HEK293T (cell line): ENCODE measurements at regions not wholly inside any gene's neighbourhood (a gene's known extent, or its start where the extent isn't known, plus 50 kb on each side); places are given as distances from the start of the nearest gene placed in this dataset.

ENCODE experiments used
- BHLHE40 ChIP-seq: fragments of 450-650 bp; IDR thresholded peaks from 2 replicates; pipeline ENCODE4 v1.6.1; 2016; ENCODE audit warnings: mild to moderate bottlenecking, moderate library complexity, borderline replicate concordance
- ELF4 ChIP-seq: fragments of 450-650 bp; IDR thresholded peaks from 2 replicates; pipeline ENCODE4 v1.6.1; 2017; ENCODE audit warnings: antibody characterized with exemption
- FOXA1 ChIP-seq: fragments of 450-650 bp; IDR thresholded peaks from 2 replicates; pipeline ENCODE4 v1.6.1; 2016; ENCODE audit warnings: mild to moderate bottlenecking
- FOXM1 ChIP-seq: fragments of 450-650 bp; IDR thresholded peaks from 2 replicates; pipeline ENCODE4 v1.6.1; 2017; ENCODE audit warnings: mild to moderate bottlenecking, borderline replicate concordance
- HDGF ChIP-seq: fragments of 450-650 bp; IDR thresholded peaks from 2 replicates; pipeline ENCODE4 v1.6.1; 2017; ENCODE audit warnings: antibody characterized with exemption, borderline replicate concordance
- L3MBTL2 ChIP-seq: fragments of 450-650 bp; conservative IDR thresholded peaks from 2 replicates; pipeline ENCODE4 v1.6.1; 2016; ENCODE audit warnings: mild to moderate bottlenecking
- LEF1 ChIP-seq: fragments of 450-650 bp; IDR thresholded peaks from 2 replicates; pipeline ENCODE4 v1.6.1; 2017; ENCODE audit warnings: mild to moderate bottlenecking, borderline replicate concordance
- NFRKB ChIP-seq: fragments of 450-650 bp; IDR thresholded peaks from 2 replicates; pipeline ENCODE4 v1.6.1; 2016; ENCODE audit warnings: mild to moderate bottlenecking, moderate library complexity
- SP1 ChIP-seq: fragments of 450-650 bp; IDR thresholded peaks from 2 replicates; pipeline ENCODE4 v1.6.1; 2017
- SUZ12 ChIP-seq: fragments of 450-650 bp; IDR thresholded peaks from 2 replicates; pipeline ENCODE4 v1.6.1; 2016; ENCODE audit warnings: mild to moderate bottlenecking
- TARDBP ChIP-seq: fragments of 450-650 bp; IDR thresholded peaks from 2 replicates; pipeline ENCODE4 v1.6.1; 2016
- ZNF384 ChIP-seq: fragments of 450-650 bp; IDR thresholded peaks from 2 replicates; pipeline ENCODE4 v1.6.1; 2016

GRCh38 chr12:91999823-92000222 is 145.8 kb downstream of the BTG1 start:
- TF ChIP-seq SP1, result no peak
- no peak for TF ChIP-seq ZNF384
- no peak for TF ChIP-seq FOXA1
- TF ChIP-seq TARDBP, result no peak
- TF ChIP-seq FOXM1, result no peak
- TF ChIP-seq NFRKB, result no peak
- TF ChIP-seq SUZ12, result no peak
- TF ChIP-seq ELF4, result no peak
- no peak for TF ChIP-seq HDGF
- no peak for TF ChIP-seq BHLHE40
- TF ChIP-seq LEF1, result no peak
- no peak for TF ChIP-seq L3MBTL2
